ENCODE measurements at regions not wholly inside any gene's neighbourhood (a gene's known extent, or its start where the extent isn't known, plus 50 kb on each side); places are given as distances from the start of the nearest gene placed in this dataset.

DNA sequence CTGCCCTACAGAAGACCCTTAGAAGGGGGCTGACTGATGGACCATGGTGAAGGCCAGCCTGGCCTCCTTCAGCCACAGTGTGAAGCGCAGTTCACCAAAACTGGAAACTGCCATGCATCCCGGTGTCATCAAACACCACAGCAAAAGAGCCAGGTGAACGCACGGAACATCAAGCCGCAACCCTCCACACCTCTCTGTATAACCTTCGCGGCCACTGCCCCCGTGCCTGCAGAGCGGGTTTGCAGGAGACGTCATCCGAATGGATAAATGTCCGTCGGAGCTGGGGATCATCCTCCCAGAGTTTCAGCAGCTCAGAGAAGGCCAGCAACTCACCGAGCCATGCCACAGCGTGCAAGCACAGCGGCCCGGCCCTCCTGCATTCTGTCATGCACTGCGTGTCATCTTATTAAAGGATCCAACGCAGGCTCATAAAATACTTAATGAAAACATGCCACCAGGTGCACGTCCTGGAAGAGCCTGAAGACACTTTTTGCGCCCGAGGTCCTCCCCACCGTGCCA is 309.9 kb downstream of the BRD1 start:
- DNase-seq = no peak
- Histone ChIP-seq H3K36me3 (no peaks in the 10 kb centered on the region), H3K9me3 (peaks cover 0 to 3% (median 0%) of the 10 kb centered on the region in 4 donors), H3K27me3 (peaks cover 0 to 80% (median 12%) of the 10 kb centered on the region in 3 donors), H3K27ac (no peak overlapping the region), H3K4me3 (no peak overlapping the region), H3K4me1 (no peaks in the 10 kb centered on the region)
- intact Hi-C loops (cut with DNase I) = no loop called here
- TF ChIP-seq EP300 (IDR thresholded peaks at IDR 0.05) (no peak), POLR2AphosphoS5 (IDR thresholded peaks at IDR 0.05) (no peak), POLR2A (IDR thresholded peaks at IDR 0.05) (no peak)
- TF ChIP-seq, protein P1, sequence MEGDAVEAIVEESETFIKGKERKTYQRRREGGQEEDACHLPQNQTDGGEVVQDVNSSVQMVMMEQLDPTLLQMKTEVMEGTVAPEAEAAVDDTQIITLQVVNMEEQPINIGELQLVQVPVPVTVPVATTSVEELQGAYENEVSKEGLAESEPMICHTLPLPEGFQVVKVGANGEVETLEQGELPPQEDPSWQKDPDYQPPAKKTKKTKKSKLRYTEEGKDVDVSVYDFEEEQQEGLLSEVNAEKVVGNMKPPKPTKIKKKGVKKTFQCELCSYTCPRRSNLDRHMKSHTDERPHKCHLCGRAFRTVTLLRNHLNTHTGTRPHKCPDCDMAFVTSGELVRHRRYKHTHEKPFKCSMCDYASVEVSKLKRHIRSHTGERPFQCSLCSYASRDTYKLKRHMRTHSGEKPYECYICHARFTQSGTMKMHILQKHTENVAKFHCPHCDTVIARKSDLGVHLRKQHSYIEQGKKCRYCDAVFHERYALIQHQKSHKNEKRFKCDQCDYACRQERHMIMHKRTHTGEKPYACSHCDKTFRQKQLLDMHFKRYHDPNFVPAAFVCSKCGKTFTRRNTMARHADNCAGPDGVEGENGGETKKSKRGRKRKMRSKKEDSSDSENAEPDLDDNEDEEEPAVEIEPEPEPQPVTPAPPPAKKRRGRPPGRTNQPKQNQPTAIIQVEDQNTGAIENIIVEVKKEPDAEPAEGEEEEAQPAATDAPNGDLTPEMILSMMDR (IDR thresholded peaks at IDR 0.05) = no peak
- WGBS, 2 donors = 80 to 89% methylated on average over 23 of the region's 23 CpGs

DNA sequence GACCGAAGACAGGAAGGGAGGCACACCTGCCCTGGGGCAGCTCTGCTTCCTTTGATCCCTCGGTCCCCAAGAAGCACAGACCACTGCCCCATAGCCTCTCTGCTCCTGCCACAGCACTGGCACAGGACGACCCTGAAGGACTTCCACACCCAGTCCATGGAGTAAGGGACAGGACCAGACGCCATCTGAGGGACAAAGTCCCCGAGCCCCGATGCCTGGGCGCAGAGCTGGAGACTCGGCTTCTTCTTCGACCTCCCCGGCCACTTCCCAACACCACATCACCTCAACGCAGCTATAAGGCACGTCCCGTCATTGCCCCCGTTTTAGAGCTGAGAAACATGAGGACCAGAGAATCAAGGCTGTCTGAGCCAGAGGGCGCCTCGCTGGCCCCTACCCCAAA is 310.5 kb downstream of the BRD1 start:
- TF ChIP-seq, protein P1 (IDR thresholded peaks at IDR 0.05) = no peak
- TF ChIP-seq EP300 (IDR thresholded peaks at IDR 0.05) = no peak
- no peak for TF ChIP-seq POLR2A (IDR thresholded peaks at IDR 0.05)
- TF ChIP-seq POLR2AphosphoS5 (IDR thresholded peaks at IDR 0.05) = no peak
- Histone ChIP-seq H3K9me3 (peaks cover 0 to 3% (median 0%) of the 10 kb centered on the region in 4 donors), H3K36me3 (no peaks in the 10 kb centered on the region), H3K27ac (no peak overlapping the region), H3K4me3 (no peak overlapping the region), H3K27me3 (peaks cover 0 to 75% (median 8%) of the 10 kb centered on the region in 3 donors), H3K4me1 (no peaks in the 10 kb centered on the region)
- WGBS, 2 donors = 86 to 92% methylated on average over 16 of the region's 16 CpGs
- no peak for DNase-seq
- intact Hi-C loops (cut with DNase I) = no loop called here

DNA sequence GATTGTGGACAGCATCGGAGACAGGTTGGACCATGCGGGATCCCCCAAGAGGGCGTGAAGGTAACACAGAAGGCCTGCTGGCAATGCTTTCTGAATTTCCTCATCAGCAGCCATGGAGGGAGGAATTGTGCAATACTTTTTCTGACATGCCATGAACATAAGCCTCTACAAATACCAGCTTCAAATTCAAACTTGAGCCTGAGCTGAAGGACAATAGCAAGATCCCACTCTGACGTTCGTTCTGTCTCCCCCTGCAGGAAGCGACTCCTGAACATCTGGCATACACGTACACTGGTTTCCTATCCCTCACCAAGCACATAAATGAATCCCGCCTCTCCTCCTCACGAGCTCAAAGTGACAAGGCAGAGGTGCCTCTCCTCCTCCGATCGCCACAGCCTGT is 312.2 kb downstream of the BRD1 start:
- TF ChIP-seq, protein P1 (IDR thresholded peaks at IDR 0.05) = no peak
- TF ChIP-seq POLR2A (IDR thresholded peaks at IDR 0.05) (no peak), POLR2AphosphoS5 (IDR thresholded peaks at IDR 0.05) (no peak), EP300 (IDR thresholded peaks at IDR 0.05) (no peak)
- Histone ChIP-seq H3K4me3 (no peak overlapping the region), H3K36me3 (no peaks in the 10 kb centered on the region), H3K27me3 (peaks cover 0 to 63% (median 8%) of the 10 kb centered on the region in 3 donors), H3K9me3 (peaks cover 0 to 7% (median 3%) of the 10 kb centered on the region in 4 donors), H3K27ac (no peak overlapping the region), H3K4me1 (no peaks in the 10 kb centered on the region)
- intact Hi-C loops (cut with DNase I) = no loop called here
- no peak for DNase-seq
- 81 to 93% methylated on average over 11 of the region's 11 CpGs for WGBS, 2 donors

DNA sequence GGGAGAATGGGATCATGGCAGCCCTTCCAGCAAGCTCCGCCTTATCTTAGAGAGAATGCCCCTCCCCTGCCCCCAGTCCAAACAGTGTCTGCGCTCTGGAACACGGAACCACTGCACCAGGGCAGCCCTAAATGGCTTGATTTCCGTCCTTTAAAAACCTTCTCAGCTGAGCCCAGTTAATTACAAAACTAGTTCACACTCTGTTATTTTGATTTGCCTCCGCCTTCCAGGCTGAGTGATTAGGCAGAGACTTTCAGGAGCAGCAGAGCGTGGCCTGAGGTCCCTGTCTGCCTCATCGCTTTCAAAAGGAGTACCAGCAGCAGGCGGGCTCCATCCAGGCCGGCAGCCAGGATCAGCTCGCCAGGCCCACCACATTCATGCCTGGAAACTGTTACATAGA is 313.0 kb downstream of the BRD1 start:
- DNase-seq = no peak
- H3K27ac ChIP-seq = no peak overlapping the region
- intact Hi-C loops (cut with DNase I) = no loop called here
- TF ChIP-seq EP300 (IDR thresholded peaks at IDR 0.05) = no peak
- TF ChIP-seq POLR2AphosphoS5 (IDR thresholded peaks at IDR 0.05) = no peak
- TF ChIP-seq, protein P1 (IDR thresholded peaks at IDR 0.05) = no peak
- peaks cover 0 to 55% (median 8%) of the 10 kb centered on the region in 3 donors for H3K27me3 ChIP-seq
- H3K36me3 ChIP-seq = no peaks in the 10 kb centered on the region
- peaks cover 0 to 8% (median 4%) of the 10 kb centered on the region in 4 donors for H3K9me3 ChIP-seq
- no peak overlapping the region for H3K4me3 ChIP-seq
- no peaks in the 10 kb centered on the region for H3K4me1 ChIP-seq
- 77 to 85% methylated on average over 10 of the region's 10 CpGs for WGBS, 2 donors

DNA sequence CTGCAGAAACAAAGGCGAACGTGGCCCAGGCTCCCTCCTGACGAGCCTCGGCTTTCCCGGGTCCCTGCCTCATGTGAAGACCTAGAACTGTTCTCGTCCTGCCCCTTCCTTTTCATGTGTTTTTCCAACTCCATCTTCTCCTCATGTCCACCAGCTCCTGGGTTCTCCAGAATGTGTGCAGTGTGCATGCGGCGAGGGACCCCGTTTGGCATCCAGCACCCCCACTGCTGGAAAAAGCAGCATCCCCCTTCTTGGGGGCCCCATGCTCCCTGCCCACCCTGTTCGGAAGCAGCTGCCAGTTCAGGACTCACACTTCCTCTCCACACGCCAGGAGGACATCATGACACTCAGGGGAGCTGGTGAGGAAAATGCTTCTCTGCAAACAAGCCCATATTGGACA is 313.5 kb downstream of the BRD1 start:
- DNase-seq = no peak
- WGBS, 2 donors = 89% methylated on average over 11 of the region's 11 CpGs
- peaks cover 0 to 51% (median 8%) of the 10 kb centered on the region in 3 donors for H3K27me3 ChIP-seq
- no peak overlapping the region for H3K4me3 ChIP-seq
- no peaks in the 10 kb centered on the region for H3K4me1 ChIP-seq
- intact Hi-C loops (cut with DNase I) = no loop called here
- H3K9me3 ChIP-seq = peaks cover 0 to 8% (median 4%) of the 10 kb centered on the region in 4 donors
- TF ChIP-seq, protein P1 (IDR thresholded peaks at IDR 0.05) = no peak
- TF ChIP-seq EP300 (IDR thresholded peaks at IDR 0.05) (no peak), POLR2AphosphoS5 (IDR thresholded peaks at IDR 0.05) (no peak), POLR2A (IDR thresholded peaks at IDR 0.05) (no peak)
- H3K27ac ChIP-seq = no peak overlapping the region
- H3K36me3 ChIP-seq = no peaks in the 10 kb centered on the region
